Panc1 (cell line): ENCODE measurements at regions not wholly inside any gene's neighbourhood (a gene's known extent, or its start where the extent isn't known, plus 50 kb on each side); places are given as distances from the start of the nearest gene placed in this dataset.

Source experiments
- CTCF ChIP-seq: fragments of 450-650 bp; IDR thresholded peaks from 2 replicates; pipeline ENCODE4 v1.5.1; 2017; ENCODE audit warnings: mild to moderate bottlenecking
- POLR2AphosphoS5 ChIP-seq: IDR thresholded peaks from 2 replicates; pipeline ENCODE4 v1.6.1; 2012; ENCODE audit warnings: mild to moderate bottlenecking, low read depth, low read length, moderate library complexity
- REST ChIP-seq, 2 experiments: IDR thresholded peaks; 2 replicates each; pipeline ENCODE4 v1.6.1; 2011 to 2012; ENCODE audit warnings: low read depth in 2 of 2, control low read depth in 1 of 2, low read length in 1 of 2, mild to moderate bottlenecking in 1 of 2, moderate library complexity in 1 of 2; ENCODE audit not compliant: insufficient read depth in 1 of 2
- SIN3A ChIP-seq: IDR thresholded peaks from 2 replicates; pipeline ENCODE4 v1.6.1; 2012; ENCODE audit warnings: low read depth, mild to moderate bottlenecking, low read length, moderate library complexity, borderline replicate concordance; ENCODE audit not compliant: insufficient read depth
- TCF7L2 ChIP-seq: IDR thresholded peaks from 2 replicates; pipeline ENCODE4 v1.6.1; 2011; ENCODE audit warnings: mild to moderate bottlenecking, low read depth, low read length, inconsistent platforms

GRCh38 chr12:71218616-71219015, 60.8 kb upstream of the TSPAN8 start:
- TF ChIP-seq TCF7L2 (no peak), CTCF (no peak), REST (IDR thresholded peaks at IDR 0.05; ENCODE audit: insufficient read depth in 1 of 2, low read depth in 2 of 2, low read length in 1 of 2) (no peak), POLR2AphosphoS5 (no peak), SIN3A (no peak)
